Mammary epithelial cell (primary cell): ENCODE measurements at regions not wholly inside any gene's neighbourhood (a gene's known extent, or its start where the extent isn't known, plus 50 kb on each side); places are given as distances from the start of the nearest gene placed in this dataset.

Experiments used
- CTCF ChIP-seq, 2 donors: IDR thresholded peaks in 1 of 2; conservative IDR thresholded peaks in 1 of 2; 2 replicates each; pipeline ENCODE4 v1.5.1; 2011 to 2012; ENCODE audit warnings: inconsistent platforms in 2 of 2, low read length in 2 of 2, mild to moderate bottlenecking in 2 of 2, control low read depth in 1 of 2, low read depth in 1 of 2; ENCODE audit not compliant: insufficient read depth in 1 of 2; ENCODE audit errors: extremely low read depth in 1 of 2
- EZH2 ChIP-seq: IDR thresholded peaks from 2 replicates; pipeline ENCODE4 v1.6.1; 2012; ENCODE audit warnings: low read length, inconsistent platforms, borderline replicate concordance

- TF ChIP-seq CTCF (conservative IDR thresholded peaks at IDR 0.05 in 1 of 2, IDR thresholded peaks at IDR 0.05 in 1 of 2; ENCODE audit: extremely low read depth in 1 of 2, insufficient read depth in 1 of 2, low read depth in 1 of 2, low read length in 2 of 2) (no peak), EZH2 (no peak)
Measured at GRCh38 chr14:39666386-39666785, 234.2 kb upstream of the FBXO33 start.
